ENCODE measurements at regions not wholly inside any gene's neighbourhood (a gene's known extent, or its start where the extent isn't known, plus 50 kb on each side); places are given as distances from the start of the nearest gene placed in this dataset.

- WGBS, 4 donors, result 48 to 67% (median 57%) methylated on average over 5 of the region's 5 CpGs
Observed at GRCh38 chr12:116471544-116471943, 87.6 kb upstream of the MAP1LC3B2 start.

GRCh38 chr12:116472193-116472592, 87.0 kb upstream of the MAP1LC3B2 start:
- TF ChIP-seq POLR2A (IDR thresholded peaks at IDR 0.05) (no peak), CTCF (IDR thresholded peaks at IDR 0.05) (no peak)
- Histone ChIP-seq H3K27me3 (no peaks in the 10 kb centered on the region), H3K27ac (no peak overlapping the region), H3K4me3 (no peak overlapping the region), H3K9me3 (replicated peaks in 1 of 3) (no peaks in the 10 kb centered on the region), H3K36me3 (replicated peaks in 1 of 2) (no peaks in the 10 kb centered on the region), H3K4me1 (replicated peaks in 1 of 2) (no peaks in the 10 kb centered on the region)
- no peak for DNase-seq
- 58 to 67% (median 61%) methylated on average over 4 of the region's 4 CpGs for WGBS, 4 donors
- intact Hi-C loops (cut with DNase I), result no loop called here

More at GRCh38 chr12:116471544-116471943, 87.6 kb upstream of the MAP1LC3B2 start:
- Histone ChIP-seq H3K9me3 (replicated peaks in 1 of 3) (no peaks in the 10 kb centered on the region), H3K27me3 (no peaks in the 10 kb centered on the region), H3K27ac (no peak overlapping the region), H3K4me1 (replicated peaks in 1 of 2) (no peaks in the 10 kb centered on the region), H3K4me3 (no peak overlapping the region), H3K36me3 (replicated peaks in 1 of 2) (no peaks in the 10 kb centered on the region)
- no peak for DNase-seq
- TF ChIP-seq POLR2A (IDR thresholded peaks at IDR 0.05) (no peak), CTCF (IDR thresholded peaks at IDR 0.05) (no peak)
- intact Hi-C loops (cut with DNase I), result no loop called here

- H3K4me1 ChIP-seq (replicated peaks in 1 of 2), result no peaks in the 10 kb centered on the region
- intact Hi-C loops (cut with DNase I), result no loop called here
- no peak overlapping the region for H3K4me3 ChIP-seq
- no peaks in the 10 kb centered on the region for H3K9me3 ChIP-seq (replicated peaks in 1 of 3)
- no peaks in the 10 kb centered on the region for H3K36me3 ChIP-seq (replicated peaks in 1 of 2)
- 100% methylated on average over 1 of the region's 1 CpG for WGBS, 4 donors
- DNase-seq, result no peak
- no peak overlapping the region for H3K27ac ChIP-seq
- no peaks in the 10 kb centered on the region for H3K27me3 ChIP-seq
- TF ChIP-seq CTCF (IDR thresholded peaks at IDR 0.05), result no peak
- no peak for TF ChIP-seq POLR2A (IDR thresholded peaks at IDR 0.05)
Observed at GRCh38 chr12:116473416-116473815, 85.8 kb upstream of the MAP1LC3B2 start.

- intact Hi-C loops (cut with DNase I), result no loop called here
- WGBS, 4 donors, result 36 to 75% (median 66%) methylated on average over 1 of the region's 1 CpG
Observed at GRCh38 chr12:116474331-116474730, 84.8 kb upstream of the MAP1LC3B2 start.

More at GRCh38 chr12:116474331-116474730, 84.8 kb upstream of the MAP1LC3B2 start:
- Histone ChIP-seq H3K27me3 (no peaks in the 10 kb centered on the region), H3K27ac (no peak overlapping the region), H3K36me3 (replicated peaks in 1 of 2) (no peaks in the 10 kb centered on the region), H3K4me3 (no peak overlapping the region), H3K4me1 (replicated peaks in 1 of 2) (no peaks in the 10 kb centered on the region), H3K9me3 (replicated peaks in 1 of 3) (no peaks in the 10 kb centered on the region)
- no peak for DNase-seq
- TF ChIP-seq POLR2A (IDR thresholded peaks at IDR 0.05) (no peak), CTCF (IDR thresholded peaks at IDR 0.05) (no peak)

All from adrenal gland (tissue), 9 donors.